ENCODE measurements at regions not wholly inside any gene's neighbourhood (a gene's known extent, or its start where the extent isn't known, plus 50 kb on each side); places are given as distances from the start of the nearest gene placed in this dataset.

GRCh38 chr7:25788961-25789620 is 362.9 kb upstream of the NFE2L3 start:
- no peak overlapping the region for H3K4me3 ChIP-seq (replicated peaks in 1 of 2; ENCODE audit: low read depth in 2 of 2, low read length in 2 of 2)
- no peak for TF ChIP-seq CTCF (IDR thresholded peaks at IDR 0.05; ENCODE audit: low read depth, low read length)
- no peak for DNase-seq (ENCODE audit: low read depth in 2 of 2)

GRCh38 chr7:25789701-25790640 is 362.0 kb upstream of the NFE2L3 start:
- TF ChIP-seq CTCF (IDR thresholded peaks at IDR 0.05; ENCODE audit: low read depth, low read length), result no peak
- DNase-seq (ENCODE audit: low read depth in 2 of 2), result peak in 1 of 2 donors; percentile 3
- no peak overlapping the region for H3K4me3 ChIP-seq (replicated peaks in 1 of 2; ENCODE audit: low read depth in 2 of 2, low read length in 2 of 2)

GRCh38 chr7:25790963-25791362 is 361.0 kb upstream of the NFE2L3 start:
- H3K4me3 ChIP-seq (replicated peaks in 1 of 2; ENCODE audit: low read depth in 2 of 2, low read length in 2 of 2), result no peak overlapping the region
- no peak for DNase-seq (ENCODE audit: low read depth in 2 of 2)
- no peak for TF ChIP-seq CTCF (IDR thresholded peaks at IDR 0.05; ENCODE audit: low read depth, low read length)

- DNase-seq (ENCODE audit: low read depth in 2 of 2), result no peak
- TF ChIP-seq CTCF (IDR thresholded peaks at IDR 0.05; ENCODE audit: low read depth, low read length), result no peak
- H3K4me3 ChIP-seq (replicated peaks in 1 of 2; ENCODE audit: low read depth in 2 of 2, low read length in 2 of 2), result no peak overlapping the region
Measured at GRCh38 chr7:25792586-25792985, 359.4 kb upstream of the NFE2L3 start.

- peak; percentile 18 to 29 for DNase-seq (ENCODE audit: low read depth in 2 of 2)
- H3K4me3 ChIP-seq (replicated peaks in 1 of 2; ENCODE audit: low read depth in 2 of 2, low read length in 2 of 2), result no peak overlapping the region
- TF ChIP-seq CTCF (IDR thresholded peaks at IDR 0.05; ENCODE audit: low read depth, low read length), result no peak
Measured at GRCh38 chr7:25795824-25796235, 356.2 kb upstream of the NFE2L3 start.

- H3K4me3 ChIP-seq (replicated peaks in 1 of 2; ENCODE audit: low read depth in 2 of 2, low read length in 2 of 2), result no peak overlapping the region
- no peak for DNase-seq (ENCODE audit: low read depth in 2 of 2)
- no peak for TF ChIP-seq CTCF (IDR thresholded peaks at IDR 0.05; ENCODE audit: low read depth, low read length)
Measured at GRCh38 chr7:25798344-25798743, 353.7 kb upstream of the NFE2L3 start.
